Fibroblast of lung (primary cell): ENCODE measurements at regions not wholly inside any gene's neighbourhood (a gene's known extent, or its start where the extent isn't known, plus 50 kb on each side); places are given as distances from the start of the nearest gene placed in this dataset.

ENCODE experiments used
- DNase-seq, 2 donors: peaks; one replicate each; pipeline versions ENCODE4 v3.0.0 to v3.0.0-alpha.2; 2010; ENCODE audit warnings: low read depth in 2 of 2
- H2AFZ ChIP-seq: 2 replicates; pipeline ENCODE4 v1.5.1; 2012; ENCODE audit warnings: low read length, control low read depth, inconsistent platforms
- H3K27ac ChIP-seq: 2 replicates; pipeline ENCODE4 v1.5.1; 2011; ENCODE audit warnings: low read length, control low read depth; ENCODE audit not compliant: insufficient read depth
- H3K27me3 ChIP-seq: 2 replicates; pipeline ENCODE4 v1.5.1; 2011; ENCODE audit warnings: mild to moderate bottlenecking, low read length; ENCODE audit not compliant: control insufficient read depth, insufficient read depth
- H3K36me3 ChIP-seq: 2 replicates; pipeline ENCODE4 v1.5.1; 2011; ENCODE audit warnings: low read length; ENCODE audit not compliant: control insufficient read depth, insufficient read depth
- H3K4me1 ChIP-seq: 2 replicates; pipeline ENCODE4 v1.5.1; 2011; ENCODE audit warnings: low read length; ENCODE audit not compliant: control insufficient read depth, insufficient read depth; ENCODE audit errors: extremely low read depth
- H3K4me2 ChIP-seq: 2 replicates; pipeline ENCODE4 v1.5.1; 2011; ENCODE audit warnings: low read length, control low read depth; ENCODE audit not compliant: insufficient read depth; ENCODE audit errors: extremely low read depth
- H3K4me3 ChIP-seq, 4 experiments: fragments of 200-600 bp in 1 of 4; sonication (generic) in 1 of 4; replicated peaks in 1 of 4; 2 replicates each; pipeline ENCODE4 v1.5.1; 2011 to 2016; ENCODE audit warnings: low read length in 4 of 4, low read depth in 3 of 4, mild to moderate bottlenecking in 3 of 4, control low read depth in 2 of 4, inconsistent platforms in 1 of 4, mixed read lengths in 1 of 4; ENCODE audit not compliant: insufficient read depth in 1 of 4; ENCODE audit errors: control extremely low read depth in 1 of 4
- H3K79me2 ChIP-seq: 2 replicates; pipeline ENCODE4 v1.5.1; 2012; ENCODE audit warnings: mild to moderate bottlenecking, low read length, inconsistent platforms; ENCODE audit not compliant: control insufficient read depth, insufficient read depth
- H3K9ac ChIP-seq: 2 replicates; pipeline ENCODE4 v1.5.1; 2011; ENCODE audit warnings: mild to moderate bottlenecking, low read length, control low read depth; ENCODE audit not compliant: insufficient read depth
- H3K9me3 ChIP-seq: 2 replicates; pipeline ENCODE4 v1.5.1; 2012; ENCODE audit warnings: low read depth, low read length; ENCODE audit not compliant: control insufficient read depth, insufficient read depth
- H4K20me1 ChIP-seq: 2 replicates; pipeline ENCODE4 v1.5.1; 2011; ENCODE audit warnings: low read length; ENCODE audit not compliant: control insufficient read depth, insufficient read depth; ENCODE audit errors: extremely low read depth
- EZH2 ChIP-seq: IDR thresholded peaks from 2 replicates; pipeline ENCODE4 v1.5.1; 2012; ENCODE audit warnings: low read length, control low read depth, mild to moderate bottlenecking; ENCODE audit errors: missing control alignments
- TF ChIP-seq, protein P1 (sequence below), 2 donors: IDR thresholded peaks in 1 of 2; conservative IDR thresholded peaks in 1 of 2; 1 replicate in 1 of 2; 2 replicates in 1 of 2; pipeline ENCODE4 v1.5.1; 2011 to 2012; ENCODE audit warnings: low read length in 2 of 2, control low read depth in 1 of 2, inconsistent platforms in 1 of 2, low read depth in 1 of 2, mild to moderate bottlenecking in 1 of 2

DNA sequence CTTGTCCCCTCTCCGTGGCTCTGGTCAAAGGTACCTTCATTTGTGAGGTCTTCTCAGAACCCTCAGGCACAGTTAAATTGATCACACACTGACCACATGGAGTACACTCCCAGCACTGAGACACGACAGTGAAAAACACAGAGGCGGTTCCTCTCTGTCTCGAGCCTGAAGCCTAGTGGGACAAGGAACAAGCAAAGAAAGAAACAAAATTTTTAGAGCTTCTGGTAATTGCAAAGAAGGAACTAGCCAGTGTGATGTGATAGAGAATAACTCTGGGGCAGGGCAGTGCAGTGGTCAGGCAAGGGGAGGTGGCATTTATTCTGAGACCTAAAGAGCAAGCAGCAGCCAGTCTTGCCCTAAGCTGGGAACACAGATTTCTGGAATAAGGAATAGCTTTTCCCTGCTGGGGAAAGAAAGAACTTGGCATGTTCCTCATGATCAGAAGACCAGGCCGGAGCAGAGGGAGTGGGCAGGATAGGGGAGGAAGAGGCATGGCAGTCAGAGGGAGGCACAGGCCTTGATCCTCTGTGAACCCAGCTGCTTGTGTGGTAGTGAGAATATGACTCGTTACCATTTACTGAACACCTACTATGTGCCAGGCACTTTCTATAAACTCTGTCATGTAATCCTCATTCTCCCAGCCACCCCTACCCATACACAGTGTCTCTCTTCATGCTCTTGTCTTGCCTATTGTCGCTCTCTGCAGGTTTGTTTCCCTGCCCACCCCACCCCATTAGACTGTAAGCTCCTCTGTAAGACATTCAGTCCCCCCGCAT, 262.3 kb upstream of the HES1 start:
- Histone ChIP-seq H3K36me3 (no peaks in the 10 kb centered on the region), H3K27ac (no peak overlapping the region), H3K27me3 (peaks cover 4% of the 10 kb centered on the region), H3K4me2 (no peak overlapping the region), H2AFZ (no peak overlapping the region), H3K79me2 (no peaks in the 10 kb centered on the region), H4K20me1 (no peaks in the 10 kb centered on the region), H3K9ac (no peak overlapping the region), H3K9me3 (no peaks in the 10 kb centered on the region), H3K4me1 (peaks cover 17% of the 10 kb centered on the region), H3K4me3 (no peak overlapping the region)
- TF ChIP-seq EZH2, result no peak
- TF ChIP-seq, protein P1, sequence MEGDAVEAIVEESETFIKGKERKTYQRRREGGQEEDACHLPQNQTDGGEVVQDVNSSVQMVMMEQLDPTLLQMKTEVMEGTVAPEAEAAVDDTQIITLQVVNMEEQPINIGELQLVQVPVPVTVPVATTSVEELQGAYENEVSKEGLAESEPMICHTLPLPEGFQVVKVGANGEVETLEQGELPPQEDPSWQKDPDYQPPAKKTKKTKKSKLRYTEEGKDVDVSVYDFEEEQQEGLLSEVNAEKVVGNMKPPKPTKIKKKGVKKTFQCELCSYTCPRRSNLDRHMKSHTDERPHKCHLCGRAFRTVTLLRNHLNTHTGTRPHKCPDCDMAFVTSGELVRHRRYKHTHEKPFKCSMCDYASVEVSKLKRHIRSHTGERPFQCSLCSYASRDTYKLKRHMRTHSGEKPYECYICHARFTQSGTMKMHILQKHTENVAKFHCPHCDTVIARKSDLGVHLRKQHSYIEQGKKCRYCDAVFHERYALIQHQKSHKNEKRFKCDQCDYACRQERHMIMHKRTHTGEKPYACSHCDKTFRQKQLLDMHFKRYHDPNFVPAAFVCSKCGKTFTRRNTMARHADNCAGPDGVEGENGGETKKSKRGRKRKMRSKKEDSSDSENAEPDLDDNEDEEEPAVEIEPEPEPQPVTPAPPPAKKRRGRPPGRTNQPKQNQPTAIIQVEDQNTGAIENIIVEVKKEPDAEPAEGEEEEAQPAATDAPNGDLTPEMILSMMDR (conservative IDR thresholded peaks at IDR 0.05 in 1 of 2, IDR thresholded peaks at IDR 0.05 in 1 of 2; ENCODE audit: low read depth in 1 of 2, low read length in 2 of 2), result no peak
- no peak for DNase-seq

GRCh38 chr3:193874512-193874911, 261.4 kb upstream of the HES1 start:
- peaks cover 4% of the 10 kb centered on the region for H3K27me3 ChIP-seq
- no peak overlapping the region for H2AFZ ChIP-seq

DNA sequence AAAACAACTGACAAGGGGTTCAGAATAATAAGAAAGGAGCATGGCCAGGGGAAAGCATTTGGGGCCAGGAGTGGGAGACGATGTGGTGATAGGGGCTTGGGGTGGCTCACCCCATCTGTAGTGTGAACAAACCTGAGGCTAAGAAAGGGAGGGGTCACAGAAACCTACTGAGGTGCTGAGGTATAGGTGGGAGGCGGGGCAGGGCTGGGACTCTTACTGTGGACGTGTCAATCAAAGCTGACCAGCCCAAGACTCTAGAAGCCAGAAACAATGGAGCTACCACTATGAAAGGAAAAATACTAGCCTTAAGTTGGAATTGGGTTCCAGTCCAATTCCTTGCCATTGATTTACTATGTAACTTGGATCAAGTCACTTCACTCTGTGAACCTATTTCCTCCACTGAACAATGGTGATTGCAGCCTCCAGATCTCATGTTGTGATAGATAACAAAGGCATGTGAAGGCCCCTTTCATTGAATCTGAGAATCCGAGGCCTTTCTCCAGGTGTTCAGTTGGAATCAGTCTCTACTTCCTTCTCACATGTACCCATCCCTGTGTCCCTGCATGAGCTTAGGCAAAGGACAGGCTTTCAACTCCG, 260.9 kb upstream of the HES1 start:
- Histone ChIP-seq H4K20me1 (no peaks in the 10 kb centered on the region), H3K27me3 (peaks cover 4% of the 10 kb centered on the region), H2AFZ (no peak overlapping the region), H3K36me3 (no peaks in the 10 kb centered on the region), H3K4me1 (peaks cover 10% of the 10 kb centered on the region), H3K79me2 (no peaks in the 10 kb centered on the region), H3K4me3 (no peak overlapping the region), H3K9me3 (no peaks in the 10 kb centered on the region), H3K27ac (no peak overlapping the region), H3K9ac (no peak overlapping the region), H3K4me2 (no peak overlapping the region)
- TF ChIP-seq EZH2, result no peak
- TF ChIP-seq, protein P1 (conservative IDR thresholded peaks at IDR 0.05 in 1 of 2, IDR thresholded peaks at IDR 0.05 in 1 of 2; ENCODE audit: low read depth in 1 of 2, low read length in 2 of 2), result no peak
- DNase-seq, result no peak

More at GRCh38 chr3:193874512-193874911, 261.4 kb upstream of the HES1 start:
- Histone ChIP-seq H3K79me2 (no peaks in the 10 kb centered on the region), H3K4me1 (peaks cover 13% of the 10 kb centered on the region), H3K27ac (no peak overlapping the region), H3K36me3 (no peaks in the 10 kb centered on the region), H3K9ac (no peak overlapping the region), H3K9me3 (no peaks in the 10 kb centered on the region), H4K20me1 (no peaks in the 10 kb centered on the region), H3K4me2 (no peak overlapping the region), H3K4me3 (no peak overlapping the region)
- TF ChIP-seq EZH2, result no peak
- TF ChIP-seq, protein P1 (conservative IDR thresholded peaks at IDR 0.05 in 1 of 2, IDR thresholded peaks at IDR 0.05 in 1 of 2; ENCODE audit: low read depth in 1 of 2, low read length in 2 of 2), result no peak
- DNase-seq, result no peak
